Gastroesophageal sphincter (tissue), 3 donors: ENCODE measurements at regions not wholly inside any gene's neighbourhood (a gene's known extent, or its start where the extent isn't known, plus 50 kb on each side); places are given as distances from the start of the nearest gene placed in this dataset.

ENCODE experiments used
- EP300 ChIP-seq: sonication (generic); formaldehyde crosslinking; IDR thresholded peaks from one replicate; pipeline ENCODE4 v1.6.1; 2017; ENCODE audit warnings: antibody characterized with exemption, mild to moderate bottlenecking
- POLR2A ChIP-seq, 2 donors: fragments of 450-650 bp; IDR thresholded peaks; one replicate each; pipeline ENCODE4 v1.6.1; 2017; ENCODE audit warnings: antibody characterized with exemption in 2 of 2, mild to moderate bottlenecking in 2 of 2, moderate library complexity in 1 of 2
- POLR2AphosphoS5 ChIP-seq: sonication (generic); formaldehyde crosslinking; IDR thresholded peaks from one replicate; pipeline ENCODE4 v1.6.1; 2017; ENCODE audit warnings: antibody characterized with exemption
- TF ChIP-seq, protein P1 (sequence below), 4 experiments: fragments of 200-600 bp in 2 of 4; fragments of 450-650 bp in 2 of 4; sonication (generic) in 1 of 4; IDR thresholded peaks; one replicate each; pipeline ENCODE4 v1.5.1; 2017 to 2019; ENCODE audit warnings: antibody characterized with exemption in 4 of 4, mild to moderate bottlenecking in 2 of 4, moderate library complexity in 2 of 4

DNA sequence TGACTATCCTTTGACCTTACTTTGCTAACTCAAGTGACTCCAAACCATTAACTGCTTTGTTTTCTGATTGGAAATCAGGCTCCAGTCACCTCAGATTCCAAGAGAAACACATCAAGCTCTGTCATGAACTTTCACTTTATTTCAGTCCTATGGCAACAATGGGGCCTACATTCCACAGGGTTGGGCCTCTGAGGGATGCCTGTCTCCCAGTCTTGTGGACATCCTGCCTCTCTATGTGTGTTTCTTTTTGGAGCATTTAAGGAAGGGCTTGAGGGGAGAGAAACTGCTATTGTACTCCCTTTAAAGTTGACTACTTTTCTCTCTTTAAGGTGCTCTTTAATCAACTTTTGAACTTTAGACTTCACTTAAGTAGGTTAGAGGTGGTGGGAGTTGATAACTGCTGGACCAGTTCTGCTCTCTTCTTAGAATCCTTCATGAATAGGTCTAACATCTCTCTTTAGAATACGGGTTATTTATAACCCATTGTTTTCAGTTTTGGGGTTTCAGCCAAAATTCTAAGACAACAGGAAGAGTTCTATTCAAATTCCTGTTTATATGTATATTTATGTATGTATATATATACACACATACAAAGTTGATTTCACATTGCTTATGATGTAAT is 274.3 kb upstream of the NR3C2 start:
- TF ChIP-seq, protein P1, sequence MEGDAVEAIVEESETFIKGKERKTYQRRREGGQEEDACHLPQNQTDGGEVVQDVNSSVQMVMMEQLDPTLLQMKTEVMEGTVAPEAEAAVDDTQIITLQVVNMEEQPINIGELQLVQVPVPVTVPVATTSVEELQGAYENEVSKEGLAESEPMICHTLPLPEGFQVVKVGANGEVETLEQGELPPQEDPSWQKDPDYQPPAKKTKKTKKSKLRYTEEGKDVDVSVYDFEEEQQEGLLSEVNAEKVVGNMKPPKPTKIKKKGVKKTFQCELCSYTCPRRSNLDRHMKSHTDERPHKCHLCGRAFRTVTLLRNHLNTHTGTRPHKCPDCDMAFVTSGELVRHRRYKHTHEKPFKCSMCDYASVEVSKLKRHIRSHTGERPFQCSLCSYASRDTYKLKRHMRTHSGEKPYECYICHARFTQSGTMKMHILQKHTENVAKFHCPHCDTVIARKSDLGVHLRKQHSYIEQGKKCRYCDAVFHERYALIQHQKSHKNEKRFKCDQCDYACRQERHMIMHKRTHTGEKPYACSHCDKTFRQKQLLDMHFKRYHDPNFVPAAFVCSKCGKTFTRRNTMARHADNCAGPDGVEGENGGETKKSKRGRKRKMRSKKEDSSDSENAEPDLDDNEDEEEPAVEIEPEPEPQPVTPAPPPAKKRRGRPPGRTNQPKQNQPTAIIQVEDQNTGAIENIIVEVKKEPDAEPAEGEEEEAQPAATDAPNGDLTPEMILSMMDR (IDR thresholded peaks at IDR 0.05): no peak
- TF ChIP-seq EP300 (no peak), POLR2A (IDR thresholded peaks at IDR 0.05) (no peak), POLR2AphosphoS5 (no peak)
